Endothelial cell of umbilical vein (primary cell): ENCODE measurements at regions not wholly inside any gene's neighbourhood (a gene's known extent, or its start where the extent isn't known, plus 50 kb on each side); places are given as distances from the start of the nearest gene placed in this dataset.

Experiments used
- CTCF ChIP-seq, 2 donors: IDR thresholded peaks; 1 replicate in 1 of 2; 2 replicates in 1 of 2; pipeline ENCODE4 v1.5.1; 2011; ENCODE audit warnings: low read length in 2 of 2, mild to moderate bottlenecking in 2 of 2, moderate library complexity in 2 of 2, control low read depth in 1 of 2, inconsistent platforms in 1 of 2, low read depth in 1 of 2; ENCODE audit not compliant: insufficient read depth in 1 of 2; ENCODE audit errors: extremely low read depth in 1 of 2
- EZH2 ChIP-seq: IDR thresholded peaks from 2 replicates; pipeline ENCODE4 v1.6.1; 2012; ENCODE audit warnings: borderline replicate concordance, low read depth, mild to moderate bottlenecking, moderate library complexity, low read length, inconsistent platforms; ENCODE audit not compliant: severe bottlenecking
- JUN ChIP-seq: IDR thresholded peaks from 2 replicates; pipeline ENCODE4 v1.6.1; 2011; ENCODE audit warnings: borderline replicate concordance, low read depth; ENCODE audit not compliant: insufficient read length, insufficient read depth
- MAX ChIP-seq: IDR thresholded peaks from 2 replicates; pipeline ENCODE4 v1.6.1; 2011; ENCODE audit not compliant: insufficient read depth, insufficient read length
- MYC ChIP-seq: IDR thresholded peaks from one replicate; pipeline ENCODE4 v1.6.1; 2011; ENCODE audit warnings: mild to moderate bottlenecking, low read depth, low read length
- POLR2A ChIP-seq: IDR thresholded peaks from 2 replicates; pipeline ENCODE4 v1.6.1; 2012; ENCODE audit warnings: low read depth, mild to moderate bottlenecking, control low read depth, low read length
- POLR2AphosphoS5 ChIP-seq: IDR thresholded peaks from 2 replicates; pipeline ENCODE4 v1.6.1; 2012; ENCODE audit warnings: low read depth, mild to moderate bottlenecking, control low read depth, low read length, moderate library complexity; ENCODE audit not compliant: insufficient read depth

- TF ChIP-seq CTCF (IDR thresholded peaks at IDR 0.05; ENCODE audit: extremely low read depth in 1 of 2, insufficient read depth in 1 of 2, low read depth in 1 of 2, low read length in 2 of 2), result no peak
- TF ChIP-seq POLR2AphosphoS5, result no peak
- TF ChIP-seq EZH2, result no peak
- no peak for TF ChIP-seq MAX
- no peak for TF ChIP-seq JUN
- no peak for TF ChIP-seq POLR2A
- no peak for TF ChIP-seq MYC
These were observed 106.1 kb downstream of the AXIN2 start for GRCh38 chr17:65455154-65455971.
